HG02840 (cell line): ENCODE measurements at regions not wholly inside any gene's neighbourhood (a gene's known extent, or its start where the extent isn't known, plus 50 kb on each side); places are given as distances from the start of the nearest gene placed in this dataset.
A peak's percentile ranks its signal among the peaks of the same experiment; 100 is the strongest.
"Not testable (repeated sequence)": the region's sequence is repeated elsewhere in the genome, so short reads cannot be mapped to it uniquely, and the experiment has no call there.

Experiments used
- ATAC-seq: cut with Tn5 transposase; IDR thresholded peaks from one replicate; pipeline ENCODE4 v1.9.1; 2021; ENCODE audit warnings: mild to moderate bottlenecking, moderate library complexity, moderate number of reproducible peaks; ENCODE audit not compliant: unreplicated experiment, low FRiP score

DNA sequence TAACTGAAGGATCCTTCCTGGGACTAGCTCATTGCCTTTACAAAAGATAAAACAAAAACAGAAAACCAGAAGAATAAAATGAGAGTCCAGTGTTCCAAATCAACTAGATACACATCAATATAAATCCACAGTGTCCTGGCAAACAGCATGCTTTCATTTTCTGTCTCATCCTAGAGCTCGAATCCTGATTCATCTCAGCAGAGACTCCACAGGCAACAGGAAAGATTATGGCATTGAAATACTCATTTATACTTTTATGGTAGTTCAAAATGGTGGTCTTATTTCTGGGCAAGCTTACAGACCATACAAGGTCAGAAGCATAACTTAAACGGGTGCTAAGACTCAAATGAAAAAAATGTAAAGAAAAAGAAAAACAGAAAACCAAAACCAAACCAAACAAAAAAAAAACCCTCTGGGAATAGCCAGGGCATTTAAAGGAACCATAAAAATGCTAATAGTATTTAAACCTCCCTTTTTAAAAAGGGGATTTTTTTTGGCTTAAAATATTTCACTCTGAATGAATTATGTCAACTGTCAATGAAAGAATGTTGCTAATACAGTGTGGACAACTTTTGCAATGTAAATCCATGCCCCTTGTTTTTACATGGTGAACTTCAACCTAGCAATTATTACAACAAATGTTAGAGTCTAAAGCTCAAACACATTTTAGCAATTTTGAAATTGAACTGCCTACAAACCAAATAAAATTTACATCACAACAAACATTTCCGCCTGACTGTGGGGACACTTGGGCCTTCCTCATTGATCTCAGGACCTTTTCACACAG, 57.9 kb downstream of the GPR101 start:
- no peak for ATAC-seq

DNA sequence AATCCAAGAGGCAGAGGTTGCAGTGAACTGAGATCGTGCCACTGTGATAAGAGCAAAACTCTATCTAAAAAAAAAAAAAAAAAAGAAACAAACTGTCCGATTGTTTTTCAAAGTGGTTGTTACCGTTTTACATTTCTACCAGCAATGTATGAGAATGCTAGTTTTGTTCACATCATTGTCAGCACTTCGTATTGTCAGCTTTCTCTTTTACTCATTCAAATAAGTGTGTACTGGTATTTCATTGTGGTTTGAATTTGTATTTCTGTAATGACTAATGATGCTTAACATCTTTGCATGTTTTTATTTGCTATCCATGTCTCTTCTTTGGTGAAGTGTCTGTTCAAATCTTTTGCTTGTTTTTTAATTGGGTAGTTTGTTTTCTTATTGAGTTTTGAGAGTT, 65.8 kb downstream of the GPR101 start:
- no peak for ATAC-seq

DNA sequence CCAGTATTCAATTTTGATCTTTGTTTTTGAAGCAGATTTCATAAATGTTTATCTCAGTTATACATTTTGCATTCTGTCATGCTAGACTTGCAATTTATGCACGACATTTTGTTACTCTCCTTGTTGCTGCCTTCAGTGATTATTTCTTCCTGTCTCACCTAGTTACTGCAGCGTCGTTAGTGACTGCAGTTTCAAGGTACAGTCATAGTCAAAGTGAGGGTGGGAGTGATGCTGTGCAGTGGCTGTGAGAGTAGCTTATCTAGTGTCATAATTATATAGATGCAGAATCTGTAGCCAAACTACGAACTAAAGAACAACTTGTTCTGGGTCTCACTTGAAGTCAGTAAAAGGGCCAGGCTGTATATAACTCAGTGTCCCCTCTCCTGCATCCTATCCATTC, 69.8 kb downstream of the GPR101 start:
- no peak for ATAC-seq

- ATAC-seq: no peak
These were observed 72.1 kb downstream of the GPR101 start for GRCh38 chrX:136961594-136962135.

GRCh38 chrX:136954930-136955329, 74.4 kb upstream of the RBMX start:
- no peak for ATAC-seq

- peak; percentile 84 for ATAC-seq
These were observed 73.6 kb upstream of the RBMX start for GRCh38 chrX:136953867-136954787.

DNA sequence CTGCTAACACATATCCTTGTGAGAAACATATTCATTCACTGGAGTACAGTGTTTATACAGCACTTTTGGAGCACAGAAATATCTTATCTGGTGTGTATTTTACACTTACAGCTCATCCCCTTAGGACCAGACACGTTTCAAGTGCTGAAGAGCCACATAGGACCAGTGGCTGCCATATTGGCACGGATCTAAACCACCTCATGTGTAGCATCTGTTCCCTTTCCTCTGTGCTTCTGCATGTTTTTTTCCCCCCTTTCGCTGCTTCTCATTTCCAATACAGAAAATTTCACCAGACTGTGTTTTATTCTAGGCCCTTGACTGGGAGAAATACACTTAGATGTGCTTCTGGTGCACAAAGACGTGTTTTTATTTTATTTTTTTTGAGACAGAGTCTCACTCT, 69.7 kb upstream of the RBMX start:
- ATAC-seq: no peak

DNA sequence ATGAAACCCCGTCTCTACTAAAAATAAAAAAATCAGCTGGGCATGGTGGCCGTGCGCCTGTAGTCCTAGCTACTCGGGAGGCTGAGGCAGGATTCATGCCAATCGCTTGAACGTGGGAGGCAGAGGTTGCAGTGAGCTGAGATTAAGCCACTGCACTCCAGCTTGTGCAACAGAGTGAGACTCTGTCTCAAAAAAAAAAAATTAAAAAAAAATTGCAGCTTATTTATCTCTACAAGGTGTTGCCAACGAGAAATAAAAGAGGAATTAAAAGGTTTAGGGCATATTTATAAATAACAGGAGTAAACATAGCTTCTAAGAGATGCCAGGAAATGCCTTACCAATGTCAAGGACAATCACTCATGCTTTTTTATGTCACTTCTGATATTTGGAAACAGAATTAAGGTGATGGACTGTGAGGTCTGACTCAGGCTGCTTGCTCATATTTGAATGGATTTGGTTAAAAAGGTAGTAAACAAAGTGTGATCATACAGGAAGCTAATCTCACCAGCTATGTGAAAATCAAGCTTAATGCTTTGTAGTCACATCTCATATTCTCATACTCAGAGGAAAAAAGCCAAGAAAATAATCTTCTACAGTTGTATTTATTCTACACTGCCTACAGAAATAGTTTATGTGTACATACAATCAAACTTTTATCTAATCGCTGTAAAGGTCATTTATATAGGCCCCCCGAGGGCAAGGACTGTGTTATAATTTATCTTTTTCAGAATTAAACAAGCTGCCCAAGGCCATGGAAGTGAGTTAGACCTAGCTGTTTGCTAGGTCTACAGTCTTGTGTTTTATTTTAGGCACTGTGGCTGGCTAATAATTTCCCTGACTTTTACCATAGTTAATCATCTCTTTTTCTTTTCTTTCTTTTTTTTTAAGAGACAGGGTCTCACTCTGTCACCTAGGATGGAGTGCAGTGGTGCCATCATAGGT, 61.1 kb upstream of the RBMX start:
- ATAC-seq: no peak

- ATAC-seq: no peak
These were observed 55.6 kb upstream of the RBMX start for GRCh38 chrX:136936183-136936549.

DNA sequence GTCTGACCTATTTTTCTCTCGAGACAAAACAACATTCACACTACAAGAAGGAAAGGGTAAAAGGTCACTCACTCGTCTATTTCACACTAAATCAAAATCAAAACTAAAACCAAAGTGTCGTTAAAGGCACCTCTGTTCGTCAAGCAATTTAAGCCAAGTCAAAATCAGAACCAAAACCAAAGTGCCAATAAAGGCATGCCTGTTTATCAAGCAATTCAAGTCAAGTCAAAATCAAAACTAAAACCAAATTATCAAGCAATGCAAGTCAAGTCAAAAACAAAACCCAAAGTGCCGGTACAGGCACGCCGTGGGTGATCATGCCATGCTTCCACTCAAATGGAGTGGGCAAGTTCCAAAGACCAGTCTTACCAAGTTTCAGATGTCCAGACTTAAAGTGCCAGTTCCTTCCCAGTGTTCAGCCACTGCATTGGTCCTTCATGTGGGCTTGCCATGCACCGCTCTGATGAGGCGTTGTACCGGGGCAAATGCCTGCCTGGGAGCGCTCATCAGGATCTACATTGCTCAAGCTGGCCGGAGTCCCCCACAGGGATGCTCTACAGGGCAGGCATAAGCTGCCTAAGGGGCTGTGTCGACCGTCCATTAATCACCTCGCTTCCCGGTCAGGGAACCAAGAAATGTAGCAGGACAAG, 55.1 kb upstream of the RBMX start:
- ATAC-seq: not testable (repeated sequence)

- not testable (repeated sequence) for ATAC-seq
These were observed 54.1 kb upstream of the RBMX start for GRCh38 chrX:136934652-136935051.

DNA sequence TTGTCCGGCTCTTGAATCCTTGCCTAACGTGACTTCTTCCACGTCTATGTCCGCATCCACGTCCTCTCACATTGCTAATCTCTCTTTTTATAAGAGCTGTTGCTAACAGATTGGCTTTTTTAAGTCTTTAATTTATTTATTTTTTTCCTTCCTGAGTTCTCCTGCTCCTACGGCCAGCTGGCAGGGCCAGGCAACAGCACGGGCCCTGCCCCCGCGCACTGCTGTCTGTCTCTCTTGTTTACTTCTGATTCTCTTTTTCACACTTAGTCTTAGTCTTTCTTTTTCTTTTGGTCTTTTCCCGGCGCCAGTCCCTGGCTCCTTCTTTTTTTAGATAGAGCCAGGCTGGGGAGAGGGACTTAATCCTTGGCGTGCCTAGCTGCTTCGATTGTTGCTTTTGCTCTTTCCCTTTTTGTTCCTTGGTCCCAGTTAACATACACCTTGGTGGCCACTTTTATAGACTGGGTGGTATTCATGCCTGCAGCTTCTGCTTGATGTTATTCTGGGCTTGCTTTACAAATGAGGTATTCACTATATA, 53.2 kb upstream of the RBMX start:
- no peak for ATAC-seq

GRCh38 chrX:136931661-136932060, 51.1 kb upstream of the RBMX start:
- ATAC-seq: no peak
